Erythroblast (primary cell): ENCODE measurements at regions not wholly inside any gene's neighbourhood (a gene's known extent, or its start where the extent isn't known, plus 50 kb on each side); places are given as distances from the start of the nearest gene placed in this dataset.

ENCODE experiments used
- GATA1 ChIP-seq: IDR thresholded peaks from 2 replicates; pipeline ENCODE4 v1.6.1; 2011; ENCODE audit warnings: low read depth, mild to moderate bottlenecking, control low read depth, low read length, moderate library complexity
- POLR2A ChIP-seq: IDR thresholded peaks from 2 replicates; pipeline ENCODE4 v1.6.1; 2011; ENCODE audit warnings: mild to moderate bottlenecking, low read length

- TF ChIP-seq POLR2A: no peak
- TF ChIP-seq GATA1: no peak
Observed at GRCh38 chr3:187880441-187880840, 135.2 kb upstream of the BCL6 start.
